ENCODE measurements at regions not wholly inside any gene's neighbourhood (a gene's known extent, or its start where the extent isn't known, plus 50 kb on each side); places are given as distances from the start of the nearest gene placed in this dataset.
A peak's percentile ranks its signal among the peaks of the same experiment; 100 is the strongest.
"Not testable (repeated sequence)": the region's sequence is repeated elsewhere in the genome, so short reads cannot be mapped to it uniquely, and the experiment has no call there.

DNA sequence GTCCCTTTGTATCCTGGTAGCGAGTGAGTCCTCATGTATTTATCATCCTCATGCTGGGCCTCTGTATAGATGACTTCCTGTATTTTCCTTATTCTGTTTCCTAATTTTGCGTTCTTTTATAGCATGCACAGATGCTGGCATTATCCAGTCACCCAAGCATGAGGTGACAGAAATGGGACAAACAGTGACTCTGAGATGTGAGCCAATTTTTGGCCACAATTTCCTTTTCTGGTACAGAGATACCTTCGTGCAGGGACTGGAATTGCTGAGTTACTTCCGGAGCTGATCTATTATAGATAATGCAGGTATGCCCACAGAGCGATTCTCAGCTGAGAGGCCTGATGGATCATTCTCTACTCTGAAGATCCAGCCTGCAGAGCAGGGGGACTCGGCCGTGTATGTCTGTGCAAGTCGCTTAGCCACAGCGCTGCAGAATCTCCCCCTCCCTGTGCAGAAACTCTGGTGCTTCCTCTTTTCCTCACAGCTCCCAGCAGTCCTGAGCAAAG lies 183.1 kb upstream of the PRSS58 start:
- no peak overlapping the region for H3K27ac Mint-ChIP-seq
- DNase-seq (ENCODE audit: low spot score in 2 of 2) (no peak), ATAC-seq (peak; percentile 37 to 65)
- no peaks in the 10 kb centered on the region for H3K9me3 Mint-ChIP-seq
- H3K36me3 Mint-ChIP-seq, result no peaks in the 10 kb centered on the region

DNA sequence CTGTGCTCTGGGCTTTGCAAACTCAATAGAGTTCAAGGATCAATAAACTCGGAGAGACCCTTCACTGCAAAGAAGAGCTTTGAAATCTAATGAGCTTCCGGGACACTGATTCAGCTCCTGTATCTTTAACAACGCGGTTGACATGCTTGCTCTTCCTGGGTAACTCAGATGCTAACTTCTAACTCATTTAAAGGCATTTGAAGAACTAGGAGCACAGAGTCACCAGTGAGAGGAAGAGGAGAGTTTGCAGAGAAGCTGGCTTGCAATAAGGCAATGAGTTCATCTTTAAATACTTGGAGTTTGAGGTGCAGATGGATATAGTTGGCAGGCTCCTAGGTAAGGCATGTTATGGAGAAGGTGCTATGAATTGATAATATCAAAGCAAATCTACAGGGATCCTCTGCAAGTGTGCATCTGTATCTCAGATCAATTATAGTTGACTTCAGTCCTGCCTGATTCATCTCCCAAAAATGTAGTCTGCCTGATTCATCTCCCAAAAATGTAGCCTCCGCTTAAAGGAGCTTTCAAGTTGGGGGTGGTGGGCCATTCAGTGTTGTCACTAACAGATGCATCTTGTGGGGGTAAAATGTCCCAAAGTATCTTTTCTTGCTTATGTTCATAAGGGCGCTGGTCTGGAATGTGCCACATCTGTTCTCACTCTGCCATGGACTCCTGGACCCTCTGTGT lies 182.5 kb upstream of the PRSS58 start:
- DNase-seq (ENCODE audit: low spot score in 2 of 2) (no peak), ATAC-seq (no peak)
- Mint-ChIP-seq H3K9me3 (no peaks in the 10 kb centered on the region), H3K27ac (no peak overlapping the region), H3K36me3 (no peaks in the 10 kb centered on the region)

GRCh38 chr7:142439739-142440138 lies 181.9 kb upstream of the PRSS58 start:
- ATAC-seq, result no peak
- no peak for DNase-seq (ENCODE audit: low spot score in 2 of 2)
- H3K27ac Mint-ChIP-seq, result no peak overlapping the region
- H3K36me3 Mint-ChIP-seq, result no peaks in the 10 kb centered on the region
- H3K9me3 Mint-ChIP-seq, result no peaks in the 10 kb centered on the region

- no peaks in the 10 kb centered on the region for H3K36me3 Mint-ChIP-seq
Measured at GRCh38 chr7:142438923-142439515, 181.2 kb upstream of the PRSS58 start.

DNA sequence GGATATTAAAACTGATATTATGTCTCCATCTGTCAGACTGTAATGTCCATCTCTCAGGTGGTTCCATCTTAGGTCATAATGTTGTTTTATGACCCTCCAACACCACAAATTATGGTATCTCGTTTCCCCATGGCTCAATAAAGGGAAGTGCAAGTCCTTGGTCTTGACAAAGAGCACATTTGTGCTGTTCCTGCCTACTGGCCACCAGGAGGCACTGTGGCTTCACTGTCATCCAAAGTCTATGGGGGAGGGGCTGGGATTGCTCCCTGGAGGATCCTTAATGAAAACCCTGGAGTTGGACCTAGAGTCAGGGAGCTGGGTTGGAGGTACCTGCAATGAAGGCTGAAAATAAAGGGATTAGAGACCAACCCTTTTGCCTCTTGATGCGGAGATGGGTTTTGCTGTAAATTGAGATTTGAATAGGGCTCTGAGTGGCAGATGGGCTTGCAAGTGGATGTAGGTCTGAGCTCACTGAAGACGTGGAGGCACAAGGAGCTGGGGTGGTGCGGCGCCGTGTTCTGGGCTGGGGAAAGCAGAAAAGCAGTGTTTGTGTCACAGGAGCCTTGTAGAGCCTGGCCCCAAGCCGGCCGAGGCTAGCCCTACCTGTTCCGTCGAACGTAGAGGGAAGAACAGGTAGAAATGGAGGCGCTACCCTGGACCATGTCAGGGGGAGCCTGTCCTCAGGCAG lies 180.5 kb upstream of the PRSS58 start:
- H3K36me3 Mint-ChIP-seq, result no peaks in the 10 kb centered on the region
- ATAC-seq (peak; percentile 55 to 60), DNase-seq (ENCODE audit: low spot score in 2 of 2) (peak in 1 of 2 donors; percentile 29)
- no peaks in the 10 kb centered on the region for H3K9me3 Mint-ChIP-seq
- H3K27ac Mint-ChIP-seq, result no peak overlapping the region

More at GRCh38 chr7:142438923-142439515, 181.2 kb upstream of the PRSS58 start:
- H3K9me3 Mint-ChIP-seq, result no peaks in the 10 kb centered on the region
- DNase-seq (ENCODE audit: low spot score in 2 of 2) (no peak), ATAC-seq (no peak)
- no peak overlapping the region for H3K27ac Mint-ChIP-seq

- H3K27ac Mint-ChIP-seq, result no peak overlapping the region
- no peak for DNase-seq (ENCODE audit: low spot score in 2 of 2)
- H3K9me3 Mint-ChIP-seq, result no peaks in the 10 kb centered on the region
- no peak for ATAC-seq
- H3K36me3 Mint-ChIP-seq, result no peaks in the 10 kb centered on the region
Measured at GRCh38 chr7:142437741-142438140, 179.9 kb upstream of the PRSS58 start.

- no peak for DNase-seq (ENCODE audit: low spot score in 2 of 2)
- Mint-ChIP-seq H3K9me3 (no peaks in the 10 kb centered on the region), H3K36me3 (no peaks in the 10 kb centered on the region), H3K27ac (no peak overlapping the region)
- ATAC-seq, result no peak
Measured at GRCh38 chr7:142436601-142437000, 178.7 kb upstream of the PRSS58 start.

DNA sequence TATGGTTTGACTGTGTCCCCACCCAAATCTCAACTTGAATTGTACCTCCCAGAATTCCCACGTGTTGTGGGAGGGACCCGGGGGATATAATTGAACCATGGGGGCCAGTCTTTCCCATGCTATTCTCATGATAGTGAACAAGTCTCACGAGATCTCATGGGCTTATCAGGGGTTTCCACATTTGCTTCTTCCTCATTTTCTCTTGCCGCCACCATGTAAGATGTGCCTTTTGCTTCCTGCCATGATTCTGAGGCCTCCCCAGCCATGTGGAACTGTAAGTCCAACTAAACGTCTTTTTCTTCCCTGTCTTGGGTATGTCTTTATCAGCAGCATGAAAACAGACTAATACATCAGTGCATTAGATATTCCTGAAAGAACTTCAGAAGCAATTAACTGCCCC lies 177.7 kb upstream of the PRSS58 start:
- not testable (repeated sequence) for H3K9me3 Mint-ChIP-seq; DNase-seq (ENCODE audit: low spot score in 2 of 2); ATAC-seq; H3K27ac Mint-ChIP-seq; H3K36me3 Mint-ChIP-seq

DNA sequence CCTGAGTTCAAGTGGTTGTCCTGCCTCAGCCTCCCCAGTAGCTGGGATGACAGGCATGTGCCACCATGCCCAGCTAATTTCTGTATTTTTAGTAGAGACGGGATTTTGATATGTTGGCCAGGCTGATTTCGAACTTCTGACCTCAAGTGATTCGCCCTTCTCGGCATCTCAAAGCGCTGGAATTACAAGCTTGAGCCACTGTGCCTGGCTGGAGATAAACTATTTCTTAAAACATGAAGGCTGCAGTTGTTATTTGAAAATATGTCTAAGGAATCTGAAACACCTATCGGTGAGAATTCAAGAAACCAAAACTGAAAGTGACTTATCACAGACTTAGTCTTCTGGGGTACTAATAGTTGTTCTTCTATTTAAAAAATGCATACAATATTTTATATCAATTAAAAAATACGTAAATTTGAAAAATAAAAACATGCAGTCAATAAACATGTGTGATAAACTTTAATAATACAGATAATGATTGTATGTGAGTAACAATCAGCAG lies 176.9 kb upstream of the PRSS58 start:
- no peak for DNase-seq (ENCODE audit: low spot score in 2 of 2)
- H3K36me3 Mint-ChIP-seq, result no peaks in the 10 kb centered on the region
- ATAC-seq, result no peak
- H3K9me3 Mint-ChIP-seq, result no peaks in the 10 kb centered on the region
- H3K27ac Mint-ChIP-seq, result peak overlapping the region; percentile 75 to 77

GRCh38 chr7:142434133-142434532 lies 176.3 kb upstream of the PRSS58 start:
- peak overlapping the region; percentile 75 to 77 for H3K27ac Mint-ChIP-seq
- not testable (repeated sequence) for H3K36me3 Mint-ChIP-seq; DNase-seq (ENCODE audit: low spot score in 2 of 2); H3K9me3 Mint-ChIP-seq
- peak; percentile 65 to 67 for ATAC-seq

DNA sequence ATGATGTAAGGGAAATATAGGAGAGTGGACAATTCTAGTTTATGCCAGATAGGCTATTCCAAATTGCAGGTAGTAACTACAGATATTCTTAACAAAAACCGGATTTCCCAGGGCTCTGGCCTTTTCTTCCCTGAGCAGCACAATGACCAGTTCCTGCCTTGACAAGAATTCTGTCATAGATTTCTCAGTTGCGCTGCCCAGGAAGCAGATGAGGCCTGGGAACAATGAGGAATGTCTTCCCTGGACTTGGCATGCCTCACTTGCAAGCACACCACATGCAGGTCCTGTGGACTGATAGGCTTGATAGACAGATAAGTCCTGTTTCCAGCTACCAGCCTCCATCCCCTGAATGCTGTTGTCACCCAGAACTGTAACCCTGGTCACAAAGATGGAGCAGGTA lies 174.5 kb upstream of the PRSS58 start:
- Mint-ChIP-seq H3K9me3 (no peaks in the 10 kb centered on the region), H3K27ac (no peak overlapping the region), H3K36me3 (no peaks in the 10 kb centered on the region)
- DNase-seq (ENCODE audit: low spot score in 2 of 2) (no peak), ATAC-seq (no peak)

GRCh38 chr7:142431491-142431890 lies 173.6 kb upstream of the PRSS58 start:
- H3K36me3 Mint-ChIP-seq, result no peaks in the 10 kb centered on the region
- H3K9me3 Mint-ChIP-seq, result no peaks in the 10 kb centered on the region

DNA sequence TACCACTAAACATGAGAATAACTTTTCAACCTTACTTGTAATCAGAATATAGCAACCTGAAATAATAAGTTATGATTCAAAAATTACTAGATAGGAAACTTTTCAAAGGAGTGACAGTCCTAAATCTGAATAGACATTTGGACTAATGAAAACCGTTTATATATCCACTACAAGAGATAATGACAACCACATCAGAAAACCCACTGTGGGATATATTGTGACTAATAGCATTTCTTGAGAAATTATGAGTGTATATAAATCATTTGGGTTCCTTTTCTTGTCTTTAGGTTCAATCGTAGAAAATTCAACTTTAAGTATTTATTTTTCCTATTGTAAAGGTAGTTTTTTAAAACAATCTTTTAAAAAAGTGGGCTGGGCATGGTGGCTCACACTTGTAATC lies 170.2 kb upstream of the PRSS58 start:
- peak in 1 of 2 donors; percentile 49 for ATAC-seq

More at GRCh38 chr7:142431491-142431890, 173.6 kb upstream of the PRSS58 start:
- ATAC-seq (no peak), DNase-seq (ENCODE audit: low spot score in 2 of 2) (no peak)
- H3K27ac Mint-ChIP-seq, result no peak overlapping the region

GRCh38 chr7:142425281-142425680 lies 167.4 kb upstream of the PRSS58 start:
- Mint-ChIP-seq H3K9me3 (no peaks in the 10 kb centered on the region), H3K27ac (no peak overlapping the region), H3K36me3 (no peaks in the 10 kb centered on the region)
- ATAC-seq (peak in 1 of 2 donors; percentile 11), DNase-seq (ENCODE audit: low spot score in 2 of 2) (no peak)

More for the DNA sequence above, 170.2 kb upstream of the PRSS58 start:
- H3K36me3 Mint-ChIP-seq, result no peaks in the 10 kb centered on the region
- H3K9me3 Mint-ChIP-seq, result no peaks in the 10 kb centered on the region
- H3K27ac Mint-ChIP-seq, result no peak overlapping the region
- no peak for DNase-seq (ENCODE audit: low spot score in 2 of 2)

DNA sequence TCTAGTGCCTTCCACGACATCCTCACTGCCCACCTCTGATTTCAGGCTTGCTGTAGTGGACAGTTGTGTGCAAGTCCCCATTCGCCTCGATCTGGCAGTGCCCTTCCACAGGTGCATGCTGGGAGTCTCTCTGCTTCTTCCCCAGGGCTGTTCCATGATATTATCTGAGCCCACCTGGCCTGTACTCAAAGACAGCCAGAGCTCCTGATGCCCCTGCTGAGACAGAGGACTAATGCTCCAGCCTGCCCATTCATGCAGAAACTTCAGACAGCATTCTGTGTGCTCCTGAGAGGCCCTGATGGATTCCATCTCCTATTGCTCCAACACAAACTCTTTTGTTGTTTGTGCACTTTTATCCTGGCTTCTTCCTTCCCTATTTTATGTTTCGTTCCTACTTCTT lies 164.8 kb upstream of the PRSS58 start:
- no peaks in the 10 kb centered on the region for H3K9me3 Mint-ChIP-seq
- H3K36me3 Mint-ChIP-seq, result no peaks in the 10 kb centered on the region
- ATAC-seq, result no peak

DNA sequence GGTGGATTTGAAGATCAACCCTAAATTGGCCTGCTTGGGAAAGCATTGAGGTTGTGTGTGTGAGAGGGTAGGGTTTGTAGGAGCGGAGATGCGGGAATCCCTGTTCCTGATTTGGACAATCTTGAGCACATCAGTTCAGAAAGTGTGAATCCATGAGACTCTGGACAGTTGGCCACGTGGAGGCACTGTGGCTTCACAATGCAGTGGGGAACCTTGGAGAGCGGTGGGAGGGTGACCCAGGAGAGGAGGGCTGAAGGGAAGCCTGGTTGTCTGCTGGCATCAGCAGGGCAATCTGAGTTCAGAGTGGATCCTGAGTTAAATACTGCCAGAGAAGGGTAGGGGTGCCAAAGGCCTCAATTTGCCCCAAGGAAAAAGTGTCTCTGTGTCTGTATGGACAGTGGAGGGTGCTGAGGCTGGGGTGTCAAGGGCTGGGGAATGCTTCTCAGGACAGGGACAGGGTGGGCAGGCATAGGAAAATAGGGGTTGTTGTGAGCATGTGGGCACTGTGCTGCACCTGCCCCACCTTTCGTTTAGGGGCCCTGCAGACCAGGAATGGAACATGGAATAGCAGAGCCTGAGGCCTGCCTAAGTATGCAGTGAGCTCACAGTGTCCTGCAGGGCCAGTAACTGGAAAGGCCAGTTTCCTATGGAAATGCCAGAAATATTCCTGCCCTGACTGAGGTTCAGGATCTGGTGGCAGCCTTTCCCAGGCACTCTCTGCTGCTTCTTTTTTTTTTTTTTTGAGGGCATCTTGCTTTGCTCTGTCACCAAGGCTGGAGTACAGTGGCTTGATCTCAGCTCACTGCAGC lies 162.9 kb upstream of the PRSS58 start:
- Mint-ChIP-seq H3K36me3 (no peaks in the 10 kb centered on the region), H3K9me3 (no peaks in the 10 kb centered on the region), H3K27ac (no peak overlapping the region)
- ATAC-seq, result no peak
- no peak for DNase-seq (ENCODE audit: low spot score in 2 of 2)

More for the DNA sequence above, 164.8 kb upstream of the PRSS58 start:
- DNase-seq (ENCODE audit: low spot score in 2 of 2), result no peak
- H3K27ac Mint-ChIP-seq, result no peak overlapping the region

Data from activated naive CD4-positive, alpha-beta T cell treated with anti-CD3 and anti-CD28 coated beads, Interleukin-2, amount 50 U/mL, for 72 hours (primary cell).